CD14-positive monocyte (primary cell): ENCODE measurements at regions not wholly inside any gene's neighbourhood (a gene's known extent, or its start where the extent isn't known, plus 50 kb on each side); places are given as distances from the start of the nearest gene placed in this dataset.

ENCODE experiments used
- DNase-seq, 3 donors: peaks; one replicate each; pipeline ENCODE4 v3.0.0-alpha.2; 2011 to 2022
- H2AFZ ChIP-seq: 2 replicates; pipeline ENCODE4 v1.6.0; 2012; ENCODE audit warnings: mild to moderate bottlenecking, low read depth, low read length, inconsistent platforms; ENCODE audit not compliant: insufficient read depth, poor library complexity, severe bottlenecking
- H3K27ac ChIP-seq, 2 donors: 1 replicate in 1 of 2; 2 replicates in 1 of 2; pipeline ENCODE4 v1.5.1; 2012 to 2013; ENCODE audit warnings: low read length in 2 of 2, control low read depth in 1 of 2, inconsistent platforms in 1 of 2, low read depth in 1 of 2, mild to moderate bottlenecking in 1 of 2
- H3K27me3 ChIP-seq, 2 donors: one replicate each; pipeline versions ENCODE4 v1.6.0 to v1.6.1; 2011 to 2013; ENCODE audit warnings: low read length in 2 of 2; ENCODE audit not compliant: control insufficient read depth in 2 of 2, insufficient read depth in 2 of 2
- H3K36me3 ChIP-seq, 2 donors: replicated peaks in 1 of 2; 1 replicate in 1 of 2; 2 replicates in 1 of 2; pipeline versions ENCODE4 v1.5.1 to v1.6.1; 2012 to 2013; ENCODE audit warnings: low read length in 2 of 2, control low read depth in 1 of 2, inconsistent platforms in 1 of 2, mild to moderate bottlenecking in 1 of 2; ENCODE audit not compliant: insufficient read depth in 2 of 2, control insufficient read depth in 1 of 2
- H3K4me1 ChIP-seq, 2 donors: 1 replicate in 1 of 2; 2 replicates in 1 of 2; pipeline versions ENCODE4 v1.5.1 to v1.6.1; 2012 to 2013; ENCODE audit warnings: low read length in 2 of 2, control low read depth in 1 of 2, inconsistent platforms in 1 of 2, mild to moderate bottlenecking in 1 of 2, moderate library complexity in 1 of 2; ENCODE audit not compliant: insufficient read depth in 2 of 2, control insufficient read depth in 1 of 2
- H3K4me2 ChIP-seq: replicated peaks from 2 replicates; pipeline ENCODE3; 2012; ENCODE audit warnings: low read length, moderate library complexity, mild to moderate bottlenecking; ENCODE audit not compliant: poor library complexity, severe bottlenecking; ENCODE audit errors: extremely low read depth
- H3K4me3 ChIP-seq, 3 experiments: fragments of 200-600 bp in 1 of 3; sonication (generic) in 1 of 3; replicated peaks in 1 of 3; 1 replicate in 2 of 3; 2 replicates in 1 of 3; pipeline ENCODE4 v1.5.1; 2011 to 2013; ENCODE audit warnings: low read length in 3 of 3, mild to moderate bottlenecking in 3 of 3, control low read depth in 2 of 3, low read depth in 2 of 3, inconsistent platforms in 1 of 3, moderate library complexity in 1 of 3
- H3K79me2 ChIP-seq: 2 replicates; pipeline ENCODE4 v1.6.0; 2012; ENCODE audit warnings: mild to moderate bottlenecking, control low read depth, inconsistent platforms, low read length, moderate library complexity; ENCODE audit not compliant: insufficient read depth
- H3K9ac ChIP-seq: 2 replicates; pipeline ENCODE4 v1.6.0; 2017; ENCODE audit warnings: low read length, mild to moderate bottlenecking; ENCODE audit not compliant: insufficient read depth, poor library complexity, severe bottlenecking
- H3K9me3 ChIP-seq, 2 donors: replicated peaks in 1 of 2; 1 replicate in 1 of 2; 2 replicates in 1 of 2; pipeline versions ENCODE4 v1.5.1 to v1.6.1; 2012 to 2013; ENCODE audit warnings: low read length in 2 of 2, control low read depth in 1 of 2; ENCODE audit not compliant: control insufficient read depth in 1 of 2, insufficient read depth in 1 of 2
- H4K20me1 ChIP-seq: 2 replicates; pipeline ENCODE4 v1.6.0; 2012; ENCODE audit warnings: mild to moderate bottlenecking, low read length, control low read depth, moderate library complexity; ENCODE audit not compliant: insufficient read depth
- H3K27ac Mint-ChIP-seq, 7 donors: one replicate each; pipeline ENCODE4 v1.8.0; 2020; ENCODE audit warnings: mild to moderate bottlenecking in 7 of 7, mixed read lengths in 7 of 7, moderate library complexity in 6 of 7, inconsistent platforms in 2 of 7
- H3K27me3 Mint-ChIP-seq, 3 donors: one replicate each; pipeline ENCODE4 v1.8.0; 2021 to 2022; ENCODE audit warnings: low read depth in 3 of 3, mild to moderate bottlenecking in 3 of 3, mixed read lengths in 3 of 3, moderate library complexity in 3 of 3, inconsistent platforms in 1 of 3
- H3K36me3 Mint-ChIP-seq, 2 donors: one replicate each; pipeline ENCODE4 v1.8.0; 2020; ENCODE audit warnings: mixed read lengths in 2 of 2, inconsistent platforms in 1 of 2, mild to moderate bottlenecking in 1 of 2
- H3K4me1 Mint-ChIP-seq: one replicate; pipeline ENCODE4 v1.8.0; 2020; ENCODE audit warnings: mild to moderate bottlenecking, mixed read lengths
- H3K4me3 Mint-ChIP-seq, 2 donors: one replicate each; pipeline ENCODE4 v1.8.0; 2020; ENCODE audit warnings: mild to moderate bottlenecking in 2 of 2, mixed read lengths in 2 of 2, moderate library complexity in 1 of 2
- H3K9me3 Mint-ChIP-seq, 7 donors: one replicate each; pipeline ENCODE4 v1.8.0; 2020 to 2022; ENCODE audit warnings: mixed read lengths in 7 of 7, mild to moderate bottlenecking in 6 of 7, moderate library complexity in 6 of 7, inconsistent platforms in 2 of 7
- CTCF ChIP-seq: fragments of 200-600 bp; IDR thresholded peaks from one replicate; pipeline ENCODE4 v1.8.0; 2022; ENCODE audit warnings: antibody characterized with exemption, mild to moderate bottlenecking
- WGBS: methylation state at CpG from one replicate; pipeline ENCODE4 v1.1.5; 2013; ENCODE audit warnings: missing lambda C conversion rate; ENCODE audit not compliant: insufficient coverage; 5-methylcytosine and 5-hydroxymethylcytosine counted together
- intact Hi-C, 2 donors: fragments of 100-400 bp; cut with micrococcal nuclease; formaldehyde crosslinking; loops; one replicate each; pipeline versions ENCODE4 v1.15.0 to v1.15.1; 2023

GRCh38 chr2:120858361-120859106 lies 122.9 kb downstream of the GLI2 start:
- H4K20me1 ChIP-seq: no peaks in the 10 kb centered on the region
- H3K4me1 ChIP-seq: no peaks in the 10 kb centered on the region
- no peaks in the 10 kb centered on the region for H3K79me2 ChIP-seq
- no peak overlapping the region for H2AFZ ChIP-seq
- DNase-seq: no peak
- H3K4me1 Mint-ChIP-seq: no peaks in the 10 kb centered on the region
- TF ChIP-seq CTCF: no peak
- no peak overlapping the region for H3K27ac Mint-ChIP-seq
- H3K27me3 Mint-ChIP-seq: peaks cover 0 to 5% (median under 1%) of the 10 kb centered on the region in 3 donors
- H3K9me3 ChIP-seq: no peaks in the 10 kb centered on the region
- H3K4me3 Mint-ChIP-seq: no peak overlapping the region
- WGBS: 92% methylated on average over 8 of the region's 12 CpGs
- no peak overlapping the region for H3K4me2 ChIP-seq
- H3K27me3 ChIP-seq: no peaks in the 10 kb centered on the region
- no peaks in the 10 kb centered on the region for H3K36me3 Mint-ChIP-seq
- H3K36me3 ChIP-seq: no peaks in the 10 kb centered on the region
- intact Hi-C loops: no loop called here
- H3K9ac ChIP-seq: no peak overlapping the region
- H3K27ac ChIP-seq: no peak overlapping the region
- H3K9me3 Mint-ChIP-seq: no peaks in the 10 kb centered on the region
- H3K4me3 ChIP-seq: no peak overlapping the region

- intact Hi-C loops: no loop called here
- no peaks in the 10 kb centered on the region for H3K4me1 Mint-ChIP-seq
- Histone ChIP-seq H3K4me3 (no peak overlapping the region), H3K79me2 (no peaks in the 10 kb centered on the region), H3K4me1 (no peaks in the 10 kb centered on the region), H3K9me3 (no peaks in the 10 kb centered on the region), H3K36me3 (no peaks in the 10 kb centered on the region), H3K9ac (no peak overlapping the region), H3K27ac (no peak overlapping the region), H3K27me3 (no peaks in the 10 kb centered on the region), H4K20me1 (no peaks in the 10 kb centered on the region), H2AFZ (no peak overlapping the region), H3K4me2 (no peak overlapping the region)
- no peak for TF ChIP-seq CTCF
- no peaks in the 10 kb centered on the region for H3K9me3 Mint-ChIP-seq
- no peak overlapping the region for H3K27ac Mint-ChIP-seq
- no peak for DNase-seq
- H3K27me3 Mint-ChIP-seq: peaks cover 0 to 5% (median 3%) of the 10 kb centered on the region in 3 donors
- no peaks in the 10 kb centered on the region for H3K36me3 Mint-ChIP-seq
- 75% methylated on average over 2 of the region's 4 CpGs for WGBS
- H3K4me3 Mint-ChIP-seq: no peak overlapping the region
These were observed 123.5 kb downstream of the GLI2 start for GRCh38 chr2:120859128-120859527.
